Small intestine (tissue), 7 donors: ENCODE measurements at regions not wholly inside any gene's neighbourhood (a gene's known extent, or its start where the extent isn't known, plus 50 kb on each side); places are given as distances from the start of the nearest gene placed in this dataset.

Source experiments
- DNase-seq, 2 donors: peaks; one replicate each; pipeline versions ENCODE4 v3.0.0 to v3.0.0-alpha.2; 2013
- FAIRE-seq: peaks from 2 replicates; lab custom pipeline; 2012; peaks lifted over from hg19 to GRCh38; lab: Jason Lieb, UNC
- H3K27ac ChIP-seq, 3 donors: one replicate each; pipeline ENCODE4 v1.5.1; 2013; ENCODE audit warnings: low read length in 2 of 3, mild to moderate bottlenecking in 2 of 3, control low read depth in 1 of 3, inconsistent platforms in 1 of 3, low read depth in 1 of 3, moderate library complexity in 1 of 3
- H3K27me3 ChIP-seq, 3 donors: one replicate each; pipeline ENCODE4 v1.6.1; 2013; ENCODE audit warnings: low read length in 3 of 3, inconsistent platforms in 1 of 3; ENCODE audit not compliant: control insufficient read depth in 3 of 3, insufficient read depth in 3 of 3
- H3K36me3 ChIP-seq, 3 donors: one replicate each; pipeline ENCODE4 v1.6.1; 2013; ENCODE audit warnings: low read length in 3 of 3, inconsistent platforms in 1 of 3, low read depth in 1 of 3, mild to moderate bottlenecking in 1 of 3, moderate library complexity in 1 of 3; ENCODE audit not compliant: control insufficient read depth in 3 of 3, insufficient read depth in 2 of 3
- H3K4me1 ChIP-seq, 3 donors: one replicate each; pipeline ENCODE4 v1.6.1; 2013; ENCODE audit warnings: low read length in 2 of 3, inconsistent platforms in 1 of 3, low read depth in 1 of 3, mild to moderate bottlenecking in 1 of 3, moderate library complexity in 1 of 3; ENCODE audit not compliant: control insufficient read depth in 3 of 3, insufficient read depth in 2 of 3
- H3K4me3 ChIP-seq, 3 donors: one replicate each; pipeline ENCODE4 v1.5.1; 2013; ENCODE audit warnings: low read length in 3 of 3, control low read depth in 1 of 3, inconsistent platforms in 1 of 3, low read depth in 1 of 3, mild to moderate bottlenecking in 1 of 3, moderate library complexity in 1 of 3
- H3K9me3 ChIP-seq, 2 donors: one replicate each; pipeline ENCODE4 v1.6.1; 2013; ENCODE audit warnings: low read depth in 1 of 2, low read length in 1 of 2; ENCODE audit not compliant: control insufficient read depth in 2 of 2, insufficient read depth in 1 of 2
- WGBS, 3 donors: extraction: QIAGEN DNeasy Blood & Tissue Kit; methylation state at CpG; one replicate each; pipeline ENCODE4 v1.1.7; 2013; 5-methylcytosine and 5-hydroxymethylcytosine counted together
- donor health status: healthy with polysubstance abuse.
- donor health status: control.
- donor health status: control.
- donor health status: Bipolar disorder and iron deficiency.
- donor health status: healthy.

GRCh38 chr17:77879896-77880280 lies 78.6 kb upstream of the TNRC6C start:
- Histone ChIP-seq H3K27ac (no peak overlapping the region), H3K9me3 (peaks cover 1 to 8% of the 10 kb centered on the region in 2 donors), H3K4me3 (no peak overlapping the region), H3K36me3 (no peaks in the 10 kb centered on the region), H3K27me3 (peaks cover 0 to 11% (median 0%) of the 10 kb centered on the region in 3 donors), H3K4me1 (peaks cover 0 to 7% (median 6%) of the 10 kb centered on the region in 3 donors)
- 84 to 90% (median 89%) methylated on average over 9 of the region's 9 CpGs for WGBS, 3 donors
- no peak for FAIRE-seq
- DNase-seq, result no peak

DNA sequence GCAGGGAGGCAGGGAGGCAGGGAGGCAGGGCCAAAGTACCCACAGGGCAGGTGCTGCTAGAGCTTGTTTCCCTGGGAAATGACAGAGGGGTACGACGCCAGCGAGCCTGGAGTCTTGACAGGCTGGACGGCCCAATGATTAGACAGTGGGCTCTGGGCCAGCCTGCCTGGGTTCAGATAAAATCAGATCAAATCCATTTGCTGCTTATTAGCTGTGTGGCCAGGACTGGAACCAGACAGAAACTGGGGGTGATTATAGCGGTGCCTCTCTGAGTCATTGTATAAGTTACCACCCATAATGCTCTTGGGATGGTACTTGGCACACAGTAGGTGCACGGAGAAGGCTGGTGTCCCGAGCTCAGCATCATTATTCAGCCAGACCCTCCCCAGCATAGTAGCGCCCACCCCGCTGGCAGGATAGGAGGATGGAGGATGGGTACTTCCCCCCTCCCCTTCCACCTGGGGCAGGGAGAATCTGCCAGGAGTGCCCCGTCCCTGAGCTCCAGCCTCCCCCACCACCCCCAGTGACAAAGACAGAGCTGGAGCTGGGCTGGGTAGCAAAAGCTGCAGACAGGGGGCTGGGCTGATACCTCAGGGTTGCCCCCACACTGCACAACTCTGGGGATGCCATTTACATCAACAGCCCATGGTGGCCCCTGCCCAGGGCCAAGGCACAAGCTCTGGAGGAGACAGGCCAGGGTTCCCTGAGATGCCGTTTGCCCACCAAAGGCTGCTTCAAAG lies 77.6 kb upstream of the TNRC6C start:
- H3K27me3 ChIP-seq, result peaks cover 0 to 11% (median 0%) of the 10 kb centered on the region in 3 donors
- H3K4me3 ChIP-seq, result no peak overlapping the region
- peaks cover 1 to 7% of the 10 kb centered on the region in 2 donors for H3K9me3 ChIP-seq
- no peak for FAIRE-seq
- H3K36me3 ChIP-seq, result no peaks in the 10 kb centered on the region
- 50 to 72% (median 52%) methylated on average over 11 of the region's 11 CpGs for WGBS, 3 donors
- no peak for DNase-seq
- peaks cover 0 to 7% (median 6%) of the 10 kb centered on the region in 3 donors for H3K4me1 ChIP-seq
- H3K27ac ChIP-seq, result peak overlapping the region; percentile 48 to 77 (median 64)

GRCh38 chr17:77881545-77881944 lies 77.0 kb upstream of the TNRC6C start:
- Histone ChIP-seq H3K36me3 (no peaks in the 10 kb centered on the region), H3K4me1 (peaks cover 0 to 7% (median 6%) of the 10 kb centered on the region in 3 donors), H3K27me3 (peaks cover 0 to 13% (median 0%) of the 10 kb centered on the region in 3 donors), H3K9me3 (peaks cover 0 to under 1% of the 10 kb centered on the region in 2 donors), H3K4me3 (no peak overlapping the region), H3K27ac (peak overlapping the region; percentile 48 to 77 (median 64))
- FAIRE-seq (no peak), DNase-seq (peak; percentile 56 to 57)
- 21 to 41% (median 38%) methylated on average over 10 of the region's 10 CpGs for WGBS, 3 donors

DNA sequence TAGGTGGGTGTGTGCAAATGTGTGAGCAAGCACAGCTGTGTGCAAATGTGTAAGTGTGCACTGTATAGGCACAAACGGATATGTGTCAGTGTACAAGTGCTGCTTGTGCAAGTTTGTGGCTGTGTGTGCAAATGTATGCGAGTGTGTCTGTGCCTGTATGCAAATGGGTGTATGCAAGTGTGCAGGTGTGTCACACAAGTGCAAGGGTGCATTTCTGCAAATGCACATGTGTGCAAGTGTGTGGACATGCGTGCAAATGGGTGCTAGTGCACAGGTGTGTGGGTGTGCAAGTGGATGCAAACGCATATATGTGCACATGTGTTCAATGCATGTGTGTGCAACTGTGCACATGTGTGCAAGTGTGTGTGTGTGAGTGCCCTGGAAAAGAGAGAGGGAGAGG lies 76.5 kb upstream of the TNRC6C start:
- Histone ChIP-seq H3K4me3 (no peak overlapping the region), H3K36me3 (no peaks in the 10 kb centered on the region), H3K27me3 (peaks cover 0 to 18% (median 0%) of the 10 kb centered on the region in 3 donors), H3K4me1 (peaks cover 0 to 7% (median 6%) of the 10 kb centered on the region in 3 donors), H3K27ac (peak overlapping the region in 1 of 3 donors; percentile 81), H3K9me3 (no peaks in the 10 kb centered on the region)
- no peak for DNase-seq
- no peak for FAIRE-seq
- 65 to 75% (median 72%) methylated on average over 4 of the region's 4 CpGs for WGBS, 3 donors

GRCh38 chr17:77882481-77883212 lies 75.9 kb upstream of the TNRC6C start:
- DNase-seq, result peak; percentile 36 to 49
- H3K27ac ChIP-seq, result peak overlapping the region; percentile 45 to 81 (median 45)
- H3K27me3 ChIP-seq, result peaks cover 0 to 24% (median 0%) of the 10 kb centered on the region in 3 donors
- no peaks in the 10 kb centered on the region for H3K36me3 ChIP-seq
- peaks cover 0 to 13% (median 6%) of the 10 kb centered on the region in 3 donors for H3K4me1 ChIP-seq
- FAIRE-seq, result no peak
- WGBS, 3 donors, result 31 to 36% (median 33%) methylated on average over 12 of the region's 12 CpGs
- H3K4me3 ChIP-seq, result no peak overlapping the region
- H3K9me3 ChIP-seq, result no peaks in the 10 kb centered on the region

- Histone ChIP-seq H3K4me1 (peaks cover 0 to 17% (median 8%) of the 10 kb centered on the region in 3 donors), H3K4me3 (no peak overlapping the region), H3K27me3 (peaks cover 0 to 30% (median 0%) of the 10 kb centered on the region in 3 donors), H3K36me3 (no peaks in the 10 kb centered on the region), H3K27ac (peak overlapping the region in 2 of 3 donors; percentile 45 to 81), H3K9me3 (no peaks in the 10 kb centered on the region)
- WGBS, 3 donors, result 82 to 90% (median 89%) methylated on average over 10 of the region's 10 CpGs
- FAIRE-seq (no peak), DNase-seq (no peak)
Measured at GRCh38 chr17:77883213-77883650, 75.3 kb upstream of the TNRC6C start.

GRCh38 chr17:77884019-77884418 lies 74.5 kb upstream of the TNRC6C start:
- Histone ChIP-seq H3K36me3 (no peaks in the 10 kb centered on the region), H3K4me3 (no peak overlapping the region), H3K27ac (no peak overlapping the region), H3K4me1 (peaks cover 0 to 17% (median 10%) of the 10 kb centered on the region in 3 donors), H3K27me3 (peaks cover 0 to 37% (median 0%) of the 10 kb centered on the region in 3 donors), H3K9me3 (no peaks in the 10 kb centered on the region)
- FAIRE-seq (no peak), DNase-seq (peak in 1 of 2 donors; percentile 33)
- 53 to 62% (median 58%) methylated on average over 11 of the region's 11 CpGs for WGBS, 3 donors

GRCh38 chr17:77884967-77885641 lies 73.4 kb upstream of the TNRC6C start:
- peaks cover 0 to 17% (median 10%) of the 10 kb centered on the region in 3 donors for H3K4me1 ChIP-seq
- 68 to 77% (median 69%) methylated on average over 4 of the region's 4 CpGs for WGBS, 3 donors
- no peak for FAIRE-seq
- H3K4me3 ChIP-seq, result no peak overlapping the region
- peaks cover 0 to 44% (median 0%) of the 10 kb centered on the region in 3 donors for H3K27me3 ChIP-seq
- DNase-seq, result no peak
- no peak overlapping the region for H3K27ac ChIP-seq
- no peaks in the 10 kb centered on the region for H3K9me3 ChIP-seq
- no peaks in the 10 kb centered on the region for H3K36me3 ChIP-seq
